ENCODE measurements at regions not wholly inside any gene's neighbourhood (a gene's known extent, or its start where the extent isn't known, plus 50 kb on each side); places are given as distances from the start of the nearest gene placed in this dataset.

DNA sequence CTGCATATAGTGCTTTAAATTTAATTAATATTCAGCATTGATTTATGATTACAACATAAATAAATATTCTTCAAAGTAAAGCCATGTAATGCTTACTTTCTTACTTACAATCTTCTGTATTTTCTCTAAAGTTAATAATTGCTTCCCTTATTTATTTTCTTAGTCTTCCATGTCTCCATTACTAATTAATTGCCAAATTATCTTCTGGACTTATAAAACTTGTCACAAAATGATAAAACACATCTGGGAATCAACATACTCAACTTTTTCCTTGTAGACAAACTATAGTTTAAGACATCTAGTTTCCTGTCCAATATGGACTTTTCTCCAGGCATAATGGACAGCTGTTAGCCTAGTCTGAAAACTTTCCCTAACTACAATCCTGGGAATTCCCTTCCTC lies 466.6 kb downstream of the FLRT2 start:
- no peak for DNase-seq (ENCODE audit: low read depth in 1 of 2, low spot score in 2 of 2)

DNA sequence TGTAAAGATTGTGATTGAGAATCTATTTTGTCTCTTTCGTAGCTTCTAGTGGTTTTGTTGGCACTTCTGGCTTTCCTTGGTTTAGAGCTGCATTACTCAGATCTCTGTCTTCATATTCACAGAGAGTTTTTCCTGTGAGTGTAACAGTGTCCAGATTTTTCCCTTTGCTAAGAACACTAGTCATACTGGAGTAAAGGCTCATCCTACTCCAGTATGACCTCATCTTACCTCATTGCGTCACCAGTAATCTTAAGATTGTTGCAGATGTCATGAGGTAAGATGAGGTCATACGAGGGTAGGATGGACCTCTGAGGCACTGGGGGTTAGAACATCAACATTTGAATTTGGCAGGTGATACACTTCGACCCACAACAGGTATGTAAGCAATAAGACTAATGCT lies 461.2 kb downstream of the FLRT2 start:
- Histone ChIP-seq H3K4me3 (no peak overlapping the region), H3K27ac (no peak overlapping the region), H3K36me3 (no peaks in the 10 kb centered on the region), H3K4me1 (replicated peaks) (no peaks in the 10 kb centered on the region), H3K9me3 (replicated peaks) (no peaks in the 10 kb centered on the region; the same call in 1 of the 2 replicates), H3K27me3 (replicated peaks) (no peaks in the 10 kb centered on the region)
- DNase-seq (ENCODE audit: low read depth in 1 of 2, low spot score in 2 of 2), result no peak

More for the DNA sequence above, 466.6 kb downstream of the FLRT2 start:
- no peak overlapping the region for H3K4me3 ChIP-seq
- H3K4me1 ChIP-seq (replicated peaks), result no peaks in the 10 kb centered on the region
- no peaks in the 10 kb centered on the region for H3K36me3 ChIP-seq
- H3K9me3 ChIP-seq (replicated peaks), result no peaks in the 10 kb centered on the region; the same call in 1 of the 2 replicates
- H3K27me3 ChIP-seq (replicated peaks), result no peaks in the 10 kb centered on the region
- no peak overlapping the region for H3K27ac ChIP-seq

- Histone ChIP-seq H3K27me3 (replicated peaks) (no peaks in the 10 kb centered on the region), H3K9me3 (replicated peaks) (no peaks in the 10 kb centered on the region), H3K4me3 (no peak overlapping the region), H3K36me3 (no peaks in the 10 kb centered on the region), H3K27ac (no peak overlapping the region), H3K4me1 (replicated peaks) (no peaks in the 10 kb centered on the region)
- no peak for DNase-seq (ENCODE audit: low read depth in 1 of 2, low spot score in 2 of 2)
Observed at GRCh38 chr14:85987907-85988306, 458.0 kb downstream of the FLRT2 start.

DNA sequence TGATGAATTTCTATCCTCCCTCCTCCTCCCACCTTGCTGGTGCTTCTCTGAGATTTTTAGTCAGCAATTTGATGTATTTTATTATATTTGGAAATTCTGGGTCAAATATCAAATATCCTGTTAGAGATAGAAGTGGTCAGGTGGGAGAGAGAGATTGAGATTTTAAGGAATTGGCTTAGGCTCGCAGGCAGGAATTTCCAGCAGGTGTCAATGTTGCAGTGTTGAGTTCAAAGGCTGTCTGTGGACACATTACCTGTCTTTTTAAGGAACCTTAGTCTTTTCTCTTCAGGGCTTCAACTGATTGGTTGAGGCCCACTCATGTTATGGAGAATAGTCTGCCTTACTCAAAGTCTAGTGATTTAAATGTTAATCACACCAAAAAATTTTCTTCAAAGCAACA lies 457.3 kb downstream of the FLRT2 start:
- no peaks in the 10 kb centered on the region for H3K4me1 ChIP-seq (replicated peaks)
- no peaks in the 10 kb centered on the region for H3K27me3 ChIP-seq (replicated peaks)
- no peak for DNase-seq (ENCODE audit: low read depth in 1 of 2, low spot score in 2 of 2)
- H3K4me3 ChIP-seq, result no peak overlapping the region
- no peaks in the 10 kb centered on the region for H3K36me3 ChIP-seq
- no peaks in the 10 kb centered on the region for H3K9me3 ChIP-seq (replicated peaks)
- H3K27ac ChIP-seq, result no peak overlapping the region

DNA sequence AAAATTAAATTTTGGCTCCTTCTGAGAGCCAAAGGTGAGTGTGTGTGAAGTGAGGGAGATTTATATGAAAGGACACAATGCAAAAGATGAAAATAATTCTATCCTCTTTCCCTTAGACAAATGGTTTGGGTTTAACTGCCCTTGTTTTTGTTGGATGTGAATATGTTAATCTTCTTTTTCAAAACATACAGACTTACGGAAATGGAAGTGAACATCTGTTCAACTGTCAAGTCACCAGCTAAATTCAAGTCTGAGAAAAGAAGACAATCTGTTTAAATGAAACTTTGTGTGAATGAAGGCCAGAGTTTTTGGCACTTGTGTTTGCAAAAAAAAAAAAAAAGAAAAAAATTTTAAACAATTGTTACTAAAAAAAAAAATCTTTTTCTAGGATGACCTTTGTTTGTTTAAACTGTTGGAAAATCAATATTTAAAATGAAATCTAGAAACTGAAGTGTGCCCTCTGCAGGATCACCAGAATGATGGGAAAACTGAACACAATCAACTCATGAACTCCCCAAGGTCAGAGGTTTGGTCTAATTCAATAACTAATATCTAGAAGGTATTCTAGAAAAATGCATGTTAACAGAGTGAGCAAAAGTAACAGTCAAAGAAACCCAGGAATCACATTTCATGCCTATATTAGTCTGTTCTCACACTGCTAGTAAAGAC lies 448.8 kb downstream of the FLRT2 start:
- H3K36me3 ChIP-seq, result no peaks in the 10 kb centered on the region
- no peaks in the 10 kb centered on the region for H3K4me1 ChIP-seq (replicated peaks)
- no peaks in the 10 kb centered on the region for H3K27me3 ChIP-seq (replicated peaks)
- no peak for DNase-seq (ENCODE audit: low read depth in 1 of 2, low spot score in 2 of 2)
- no peak overlapping the region for H3K27ac ChIP-seq
- H3K9me3 ChIP-seq (replicated peaks), result 0 out of 2 replicates have a peak, but pooled peaks cover 3% of the 10 kb centered on the region
- H3K4me3 ChIP-seq, result no peak overlapping the region

DNA sequence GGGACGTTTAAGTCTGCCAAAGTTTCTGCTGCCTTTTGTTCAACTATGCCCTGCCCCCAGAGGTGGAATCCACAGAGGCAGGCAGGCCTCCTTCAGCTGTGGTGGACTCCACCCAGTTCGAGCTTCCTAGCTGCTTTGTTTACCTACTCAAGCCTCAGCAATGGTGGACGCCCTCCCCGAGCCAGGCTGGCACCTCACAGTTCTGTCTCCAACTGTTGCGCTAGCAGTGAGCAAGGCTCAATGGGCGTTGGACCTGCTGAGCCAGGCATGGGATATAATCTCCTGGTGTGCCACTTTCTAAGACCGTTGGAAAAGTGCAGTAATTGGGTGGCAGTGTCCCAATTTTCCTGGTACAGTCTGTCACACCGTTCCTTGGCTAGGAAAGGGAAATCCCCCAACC lies 444.7 kb downstream of the FLRT2 start:
- H3K4me3 ChIP-seq, result no peak overlapping the region
- no peak overlapping the region for H3K27ac ChIP-seq
- H3K36me3 ChIP-seq, result no peaks in the 10 kb centered on the region
- no peaks in the 10 kb centered on the region for H3K27me3 ChIP-seq (replicated peaks)
- DNase-seq (ENCODE audit: low read depth in 1 of 2, low spot score in 2 of 2), result no peak
- H3K4me1 ChIP-seq (replicated peaks), result no peaks in the 10 kb centered on the region
- H3K9me3 ChIP-seq (replicated peaks), result 0 out of 2 replicates have a peak, but pooled peaks cover 3% of the 10 kb centered on the region

DNA sequence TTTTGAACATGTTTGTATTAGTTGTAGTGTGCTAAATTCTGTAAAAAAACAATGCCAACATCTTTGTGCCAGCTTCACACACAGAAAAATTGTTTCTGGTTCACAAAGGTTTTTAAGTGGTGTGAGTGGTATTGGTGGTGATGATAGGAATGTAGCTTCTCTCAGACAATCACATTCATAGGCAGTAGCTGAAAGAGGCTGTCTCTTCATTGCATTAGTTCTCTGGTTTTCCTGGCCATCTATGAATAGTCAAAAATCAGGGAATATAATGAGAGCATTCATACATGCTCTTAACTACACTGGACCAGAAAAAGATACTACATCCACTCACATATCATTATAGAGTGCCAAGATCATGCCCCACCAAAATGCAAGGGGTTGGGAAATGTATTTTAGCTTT lies 433.5 kb downstream of the FLRT2 start:
- no peaks in the 10 kb centered on the region for H3K9me3 ChIP-seq (replicated peaks)
- H3K4me3 ChIP-seq, result no peak overlapping the region
- no peak overlapping the region for H3K27ac ChIP-seq
- no peaks in the 10 kb centered on the region for H3K4me1 ChIP-seq (replicated peaks)
- no peak for DNase-seq (ENCODE audit: low read depth in 1 of 2, low spot score in 2 of 2)
- H3K36me3 ChIP-seq, result no peaks in the 10 kb centered on the region
- H3K27me3 ChIP-seq (replicated peaks), result no peaks in the 10 kb centered on the region

DNA sequence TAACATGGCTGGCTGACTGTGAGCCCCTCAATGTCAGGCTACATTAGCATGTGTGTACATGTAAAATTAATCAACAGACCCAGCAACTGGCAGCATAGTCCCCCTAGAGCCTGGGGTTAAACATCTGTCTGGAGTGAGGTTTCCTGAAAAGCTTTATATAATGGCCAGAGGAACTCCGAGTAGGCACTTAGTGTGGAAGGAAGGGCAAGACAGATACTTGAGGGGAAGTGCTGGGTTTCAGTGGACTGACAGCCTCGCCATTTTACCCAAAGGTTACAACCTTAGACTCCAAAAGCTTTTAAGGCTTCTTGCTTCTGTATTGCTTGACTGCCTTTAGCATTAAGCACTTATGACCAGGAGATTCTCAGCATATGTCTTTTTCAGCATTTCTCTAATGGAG lies 430.8 kb downstream of the FLRT2 start:
- Histone ChIP-seq H3K27ac (no peak overlapping the region), H3K36me3 (no peaks in the 10 kb centered on the region), H3K9me3 (replicated peaks) (no peaks in the 10 kb centered on the region), H3K4me1 (replicated peaks) (no peaks in the 10 kb centered on the region), H3K27me3 (replicated peaks) (no peaks in the 10 kb centered on the region), H3K4me3 (no peak overlapping the region)
- DNase-seq (ENCODE audit: low read depth in 1 of 2, low spot score in 2 of 2), result no peak

GRCh38 chr14:85959063-85959462 lies 429.1 kb downstream of the FLRT2 start:
- no peaks in the 10 kb centered on the region for H3K4me1 ChIP-seq (replicated peaks)

GRCh38 chr14:85958069-85958468 lies 428.1 kb downstream of the FLRT2 start:
- no peaks in the 10 kb centered on the region for H3K36me3 ChIP-seq
- no peaks in the 10 kb centered on the region for H3K27me3 ChIP-seq (replicated peaks)
- H3K4me1 ChIP-seq (replicated peaks), result no peaks in the 10 kb centered on the region
- H3K9me3 ChIP-seq (replicated peaks), result no peaks in the 10 kb centered on the region
- no peak overlapping the region for H3K27ac ChIP-seq
- H3K4me3 ChIP-seq, result no peak overlapping the region
- no peak for DNase-seq (ENCODE audit: low read depth in 1 of 2, low spot score in 2 of 2)

More at GRCh38 chr14:85959063-85959462, 429.1 kb downstream of the FLRT2 start:
- H3K9me3 ChIP-seq (replicated peaks), result no peaks in the 10 kb centered on the region
- no peaks in the 10 kb centered on the region for H3K36me3 ChIP-seq
- DNase-seq (ENCODE audit: low read depth in 1 of 2, low spot score in 2 of 2), result no peak
- H3K4me3 ChIP-seq, result no peak overlapping the region
- H3K27ac ChIP-seq, result no peak overlapping the region
- H3K27me3 ChIP-seq (replicated peaks), result no peaks in the 10 kb centered on the region

GRCh38 chr14:85953265-85953664 lies 423.3 kb downstream of the FLRT2 start:
- H3K9me3 ChIP-seq (replicated peaks), result no peaks in the 10 kb centered on the region
- H3K27ac ChIP-seq, result no peak overlapping the region
- H3K27me3 ChIP-seq (replicated peaks), result no peaks in the 10 kb centered on the region
- no peak overlapping the region for H3K4me3 ChIP-seq
- H3K36me3 ChIP-seq, result no peaks in the 10 kb centered on the region
- DNase-seq (ENCODE audit: low read depth in 1 of 2, low spot score in 2 of 2), result no peak
- no peaks in the 10 kb centered on the region for H3K4me1 ChIP-seq (replicated peaks)

DNA sequence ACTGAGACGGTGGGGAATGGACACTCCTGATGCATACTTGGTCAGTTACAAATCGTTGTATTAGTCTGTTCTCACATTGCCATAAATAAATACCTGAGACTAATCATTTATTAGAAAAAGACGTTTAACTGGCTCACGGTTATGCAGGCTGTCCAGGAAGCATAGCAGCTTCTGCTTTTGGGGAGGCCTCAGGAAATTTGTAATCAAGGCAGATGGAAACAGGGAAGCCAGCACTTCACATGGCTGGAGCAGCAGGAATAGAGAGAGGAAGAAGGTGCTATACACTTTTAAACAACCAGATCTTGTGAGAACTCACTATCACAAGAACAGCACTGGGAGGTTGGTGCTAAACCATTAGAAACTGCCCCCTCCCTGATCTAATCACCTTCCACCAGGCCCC lies 418.2 kb downstream of the FLRT2 start:
- Histone ChIP-seq H3K4me1 (replicated peaks) (no peaks in the 10 kb centered on the region), H3K36me3 (no peaks in the 10 kb centered on the region), H3K4me3 (no peak overlapping the region), H3K9me3 (replicated peaks) (no peaks in the 10 kb centered on the region), H3K27ac (no peak overlapping the region), H3K27me3 (replicated peaks) (no peaks in the 10 kb centered on the region)
- no peak for DNase-seq (ENCODE audit: low read depth in 1 of 2, low spot score in 2 of 2)

- DNase-seq (ENCODE audit: low read depth in 1 of 2, low spot score in 2 of 2), result no peak
- Histone ChIP-seq H3K27me3 (replicated peaks) (no peaks in the 10 kb centered on the region), H3K27ac (no peak overlapping the region), H3K36me3 (no peaks in the 10 kb centered on the region), H3K4me1 (replicated peaks) (no peaks in the 10 kb centered on the region), H3K9me3 (replicated peaks) (no peaks in the 10 kb centered on the region), H3K4me3 (no peak overlapping the region)
Observed at GRCh38 chr14:85947461-85948139, 417.7 kb downstream of the FLRT2 start.

DNA sequence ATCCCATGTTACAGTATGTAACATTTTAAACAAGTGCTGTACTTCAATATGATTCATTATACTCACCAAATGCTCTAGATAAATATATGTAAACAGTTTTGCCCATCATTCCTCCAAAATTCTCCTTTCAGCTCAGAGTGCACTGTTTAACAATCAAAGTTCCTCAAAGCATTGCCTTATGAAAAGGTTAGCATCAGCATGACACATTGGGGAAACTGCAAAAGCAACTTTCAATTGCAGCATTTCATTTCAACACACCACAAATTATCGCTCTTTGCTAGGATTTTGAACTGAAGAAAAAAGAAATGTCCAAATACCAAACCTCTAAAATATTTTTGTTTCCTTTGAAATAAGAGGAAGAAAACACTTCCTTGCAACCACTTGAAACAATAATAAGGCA lies 413.2 kb downstream of the FLRT2 start:
- DNase-seq (ENCODE audit: low read depth in 1 of 2, low spot score in 2 of 2), result no peak

More for the DNA sequence above, 413.2 kb downstream of the FLRT2 start:
- H3K4me3 ChIP-seq, result no peak overlapping the region
- H3K9me3 ChIP-seq (replicated peaks), result no peaks in the 10 kb centered on the region
- no peaks in the 10 kb centered on the region for H3K4me1 ChIP-seq (replicated peaks)
- no peak overlapping the region for H3K27ac ChIP-seq
- no peaks in the 10 kb centered on the region for H3K36me3 ChIP-seq
- H3K27me3 ChIP-seq (replicated peaks), result no peaks in the 10 kb centered on the region
